GM23248 (cell line): ENCODE measurements at regions not wholly inside any gene's neighbourhood (a gene's known extent, or its start where the extent isn't known, plus 50 kb on each side); places are given as distances from the start of the nearest gene placed in this dataset.

Experiments used
- DNase-seq: peaks from one replicate; pipeline ENCODE4 v3.0.0-alpha.2; 2015
- H2AFZ ChIP-seq: fragments of 200-600 bp; sonication (generic); 2 replicates; pipeline ENCODE4 v1.6.1; 2016; ENCODE audit warnings: antibody characterized with exemption
- H3F3A ChIP-seq: fragments of 200-600 bp; sonication (generic); 2 replicates; pipeline ENCODE4 v1.6.1; 2016; ENCODE audit warnings: mild to moderate bottlenecking, antibody characterized with exemption, mixed run types; ENCODE audit not compliant: insufficient read depth
- H3K27ac ChIP-seq: fragments of 200-600 bp; sonication (generic); 2 replicates; pipeline ENCODE4 v1.5.1; 2016; ENCODE audit warnings: mild to moderate bottlenecking
- H3K27me3 ChIP-seq: fragments of 200-600 bp; sonication (generic); replicated peaks from 2 replicates; pipeline ENCODE4 v1.6.1; 2016; ENCODE audit warnings: mild to moderate bottlenecking; ENCODE audit not compliant: insufficient read depth
- H3K36me3 ChIP-seq: fragments of 200-600 bp; sonication (generic); 2 replicates; pipeline ENCODE4 v1.6.1; 2016; ENCODE audit warnings: low read depth, mild to moderate bottlenecking
- H3K4me1 ChIP-seq: fragments of 200-600 bp; sonication (generic); 2 replicates; pipeline ENCODE4 v1.6.1; 2016; ENCODE audit warnings: mild to moderate bottlenecking; ENCODE audit not compliant: insufficient read depth
- H3K4me2 ChIP-seq: fragments of 200-600 bp; sonication (generic); one replicate; pipeline ENCODE4 v1.6.1; 2016; ENCODE audit warnings: mild to moderate bottlenecking; ENCODE audit not compliant: unreplicated experiment
- H3K4me3 ChIP-seq: fragments of 200-600 bp; sonication (generic); 2 replicates; pipeline ENCODE4 v1.5.1; 2016; ENCODE audit warnings: mild to moderate bottlenecking
- H3K79me2 ChIP-seq: fragments of 200-600 bp; sonication (generic); 2 replicates; pipeline ENCODE4 v1.6.1; 2016; ENCODE audit warnings: mild to moderate bottlenecking; ENCODE audit not compliant: insufficient read depth
- H3K9ac ChIP-seq: fragments of 200-600 bp; sonication (generic); 2 replicates; pipeline ENCODE4 v1.6.1; 2016; ENCODE audit warnings: mild to moderate bottlenecking
- H3K9me2 ChIP-seq: fragments of 200-600 bp; sonication (generic); 2 replicates; pipeline ENCODE4 v1.6.1; 2016; ENCODE audit warnings: mixed run types, mild to moderate bottlenecking, moderate library complexity; ENCODE audit not compliant: insufficient read depth
- H3K9me3 ChIP-seq: fragments of 200-600 bp; sonication (generic); one replicate; pipeline ENCODE4 v1.6.1; 2017; ENCODE audit warnings: low read depth
- H4K20me1 ChIP-seq: fragments of 200-600 bp; sonication (generic); 2 replicates; pipeline ENCODE4 v1.6.0; 2016; ENCODE audit not compliant: insufficient read depth
- EZH2 ChIP-seq: fragments of 200-600 bp; sonication (generic); IDR thresholded peaks from 2 replicates; pipeline ENCODE4 v1.6.1; 2018; ENCODE audit warnings: antibody characterized with exemption, mild to moderate bottlenecking; ENCODE audit not compliant: insufficient read depth, poor library complexity, severe bottlenecking
- EZH2phosphoT487 ChIP-seq: fragments of 200-600 bp; sonication (generic); IDR thresholded peaks from 2 replicates; pipeline ENCODE4 v1.6.1; 2018; ENCODE audit warnings: antibody characterized with exemption, moderate library complexity, mild to moderate bottlenecking, low read depth; ENCODE audit not compliant: insufficient read depth
- WGBS, 2 experiments: methylation state at CpG; one replicate each; pipeline ENCODE4 v1.1.6; 2015 to 2017; ENCODE audit warnings: low lambda C conversion rate in 2 of 2, low coverage in 1 of 2; ENCODE audit errors: missing lambda C conversion rate in 2 of 2; 5-methylcytosine and 5-hydroxymethylcytosine counted together
- in situ Hi-C: fragments of 300-500 bp; cut with MboI; formaldehyde crosslinking; loops from 2 replicates; pipeline ENCODE4 v1.15.0; 2020

GRCh38 chr13:62931853-62932252 is 1516.2 kb upstream of the PCDH20 start:
- Histone ChIP-seq H3K36me3 (no peaks in the 10 kb centered on the region), H3K4me2 (peak overlapping the region; percentile 62), H2AFZ (no peak overlapping the region; the same call in 1 of the 2 replicates), H3K4me1 (peaks cover 3% of the 10 kb centered on the region; the same call in 1 of the 2 replicates), H3K9me2 (no peaks in the 10 kb centered on the region), H3K79me2 (no peaks in the 10 kb centered on the region), H3K9ac (peak overlapping the region; percentile 51), H3F3A (no peaks in the 10 kb centered on the region), H3K4me3 (peak overlapping the region; percentile 47; the same call in 1 of the 2 replicates), H3K27ac (peak overlapping the region; percentile 67), H4K20me1 (no peaks in the 10 kb centered on the region), H3K27me3 (no peaks in the 10 kb centered on the region), H3K9me3 (no peaks in the 10 kb centered on the region)
- WGBS, 2 experiments = 0% methylated on average over 1 of the region's 1 CpG
- DNase-seq = peak; percentile 48
- no peak for TF ChIP-seq EZH2
- in situ Hi-C loops = no loop called here

- H3K4me2 ChIP-seq = no peak overlapping the region
- in situ Hi-C loops = no loop called here
- no peaks in the 10 kb centered on the region for H3K9me3 ChIP-seq
- no peak for DNase-seq
- no peak overlapping the region for H3K9ac ChIP-seq
- no peaks in the 10 kb centered on the region for H3K4me1 ChIP-seq
- no peaks in the 10 kb centered on the region for H3K9me2 ChIP-seq
- TF ChIP-seq EZH2 (no peak), EZH2phosphoT487 (no peak)
- H4K20me1 ChIP-seq = no peaks in the 10 kb centered on the region
- no peaks in the 10 kb centered on the region for H3K36me3 ChIP-seq
- no peak overlapping the region for H3K27ac ChIP-seq
- no peaks in the 10 kb centered on the region for H3K79me2 ChIP-seq
- H2AFZ ChIP-seq = no peak overlapping the region
- no peaks in the 10 kb centered on the region for H3F3A ChIP-seq
- H3K27me3 ChIP-seq = no peaks in the 10 kb centered on the region
- H3K4me3 ChIP-seq = no peak overlapping the region
Observed at GRCh38 chr13:62924395-62924794, 1508.7 kb upstream of the PCDH20 start.

- no peaks in the 10 kb centered on the region for H3K36me3 ChIP-seq
- H3F3A ChIP-seq = no peaks in the 10 kb centered on the region
- no peak overlapping the region for H2AFZ ChIP-seq
- TF ChIP-seq EZH2phosphoT487 (no peak), EZH2 (no peak)
- no peak overlapping the region for H3K9ac ChIP-seq
- in situ Hi-C loops = no loop called here
- no peak overlapping the region for H3K4me3 ChIP-seq
- no peaks in the 10 kb centered on the region for H3K4me1 ChIP-seq
- no peaks in the 10 kb centered on the region for H3K9me3 ChIP-seq
- H3K27me3 ChIP-seq = no peaks in the 10 kb centered on the region
- no peak overlapping the region for H3K27ac ChIP-seq
- no peaks in the 10 kb centered on the region for H3K9me2 ChIP-seq
- H3K4me2 ChIP-seq = no peak overlapping the region
- peak; percentile 40 for DNase-seq
- no peaks in the 10 kb centered on the region for H3K79me2 ChIP-seq
- WGBS, 2 experiments = 2 to 3% methylated on average over 2 of the region's 2 CpGs
- H4K20me1 ChIP-seq = no peaks in the 10 kb centered on the region
Observed at GRCh38 chr13:62920159-62920558, 1504.5 kb upstream of the PCDH20 start.

GRCh38 chr13:62919491-62919890 is 1503.8 kb upstream of the PCDH20 start:
- in situ Hi-C loops = no loop called here
- H3K4me3 ChIP-seq = no peak overlapping the region
- no peak overlapping the region for H3K9ac ChIP-seq
- no peaks in the 10 kb centered on the region for H3F3A ChIP-seq
- H3K36me3 ChIP-seq = no peaks in the 10 kb centered on the region
- no peak for TF ChIP-seq EZH2phosphoT487
- no peak for TF ChIP-seq EZH2
- H3K9me2 ChIP-seq = no peaks in the 10 kb centered on the region
- WGBS, 2 experiments = 70 to 76% methylated on average over 12 of the region's 12 CpGs
- no peaks in the 10 kb centered on the region for H3K79me2 ChIP-seq
- H3K27me3 ChIP-seq = no peaks in the 10 kb centered on the region
- H3K9me3 ChIP-seq = no peaks in the 10 kb centered on the region
- no peak overlapping the region for H3K27ac ChIP-seq
- DNase-seq = no peak
- no peak overlapping the region for H3K4me2 ChIP-seq
- H4K20me1 ChIP-seq = no peaks in the 10 kb centered on the region
- H3K4me1 ChIP-seq = no peaks in the 10 kb centered on the region
- no peak overlapping the region for H2AFZ ChIP-seq

- no peak overlapping the region for H3K4me2 ChIP-seq
- 3 to 4% methylated on average over 4 of the region's 4 CpGs for WGBS, 2 experiments
- H4K20me1 ChIP-seq = no peaks in the 10 kb centered on the region
- in situ Hi-C loops = no loop called here
- H2AFZ ChIP-seq = no peak overlapping the region
- no peak overlapping the region for H3K9ac ChIP-seq
- H3K79me2 ChIP-seq = no peaks in the 10 kb centered on the region
- TF ChIP-seq EZH2 = no peak
- TF ChIP-seq EZH2phosphoT487 = no peak
- no peak overlapping the region for H3K27ac ChIP-seq
- DNase-seq = no peak
- H3K27me3 ChIP-seq = no peaks in the 10 kb centered on the region
- H3K9me2 ChIP-seq = no peaks in the 10 kb centered on the region
- no peak overlapping the region for H3K4me3 ChIP-seq
- H3K4me1 ChIP-seq = no peaks in the 10 kb centered on the region
- H3K9me3 ChIP-seq = no peaks in the 10 kb centered on the region
- H3K36me3 ChIP-seq = no peaks in the 10 kb centered on the region
- H3F3A ChIP-seq = no peaks in the 10 kb centered on the region
Observed at GRCh38 chr13:62910541-62911060, 1495.0 kb upstream of the PCDH20 start.
